ENCODE measurements at regions not wholly inside any gene's neighbourhood (a gene's known extent, or its start where the extent isn't known, plus 50 kb on each side); places are given as distances from the start of the nearest gene placed in this dataset.

DNA sequence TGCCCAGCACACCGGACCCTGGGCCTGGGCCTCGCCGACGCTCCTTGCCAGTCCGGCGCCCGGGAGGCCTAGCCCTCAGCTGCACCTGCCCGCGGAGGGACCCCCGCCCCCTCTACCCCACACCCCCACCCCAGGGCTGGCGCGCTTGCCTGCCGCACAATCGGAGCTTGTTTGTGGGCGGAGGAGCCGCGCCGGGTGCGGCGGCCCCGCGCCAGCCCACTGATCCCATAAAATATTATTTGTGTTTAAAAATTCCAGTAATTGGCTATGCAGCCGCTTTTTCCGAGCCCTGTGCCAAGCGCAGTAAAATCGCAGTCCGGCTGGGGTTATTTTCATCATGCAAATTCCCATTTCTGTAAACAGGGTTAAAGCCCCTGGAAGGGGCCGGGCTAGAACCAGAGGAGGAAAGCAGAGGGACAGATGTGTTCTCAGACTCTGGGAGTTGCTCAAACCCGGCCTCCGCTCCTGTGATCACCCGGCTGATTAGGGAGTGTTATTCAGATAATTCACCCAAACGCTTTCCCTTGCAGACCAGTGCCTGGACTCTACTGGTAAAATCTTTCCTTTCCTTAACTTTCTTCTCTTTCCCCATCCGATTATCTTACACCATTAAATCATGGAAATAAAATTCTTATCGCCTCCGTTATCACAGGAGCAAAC, 93.1 kb downstream of the NCR2 start:
- in situ Hi-C loops (cut with HindIII; ENCODE audit: low sequenced_read_pairs) = no loop called here

DNA sequence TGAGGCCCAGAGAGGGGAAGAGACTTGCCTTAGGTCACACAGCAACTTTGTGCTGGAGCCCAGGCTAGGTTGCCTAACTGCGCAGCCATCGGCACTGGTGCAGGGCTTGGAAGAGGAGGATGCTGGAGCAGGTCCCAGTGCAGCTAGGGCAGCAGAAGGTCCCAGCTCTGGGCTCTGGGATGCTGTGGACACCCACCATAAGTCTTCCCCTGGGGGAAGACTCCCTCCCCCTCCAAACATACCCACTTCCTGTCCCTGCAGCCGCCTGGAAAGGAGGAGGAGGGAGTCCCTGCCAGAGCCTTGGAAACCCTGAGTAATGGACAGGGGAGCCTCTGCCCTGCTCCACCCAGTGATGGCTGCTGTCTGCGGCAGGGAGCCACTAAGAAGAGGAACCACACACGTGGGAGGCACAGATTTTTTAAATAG, 93.6 kb downstream of the NCR2 start:
- in situ Hi-C loops (cut with HindIII; ENCODE audit: low sequenced_read_pairs) = no loop called here

DNA sequence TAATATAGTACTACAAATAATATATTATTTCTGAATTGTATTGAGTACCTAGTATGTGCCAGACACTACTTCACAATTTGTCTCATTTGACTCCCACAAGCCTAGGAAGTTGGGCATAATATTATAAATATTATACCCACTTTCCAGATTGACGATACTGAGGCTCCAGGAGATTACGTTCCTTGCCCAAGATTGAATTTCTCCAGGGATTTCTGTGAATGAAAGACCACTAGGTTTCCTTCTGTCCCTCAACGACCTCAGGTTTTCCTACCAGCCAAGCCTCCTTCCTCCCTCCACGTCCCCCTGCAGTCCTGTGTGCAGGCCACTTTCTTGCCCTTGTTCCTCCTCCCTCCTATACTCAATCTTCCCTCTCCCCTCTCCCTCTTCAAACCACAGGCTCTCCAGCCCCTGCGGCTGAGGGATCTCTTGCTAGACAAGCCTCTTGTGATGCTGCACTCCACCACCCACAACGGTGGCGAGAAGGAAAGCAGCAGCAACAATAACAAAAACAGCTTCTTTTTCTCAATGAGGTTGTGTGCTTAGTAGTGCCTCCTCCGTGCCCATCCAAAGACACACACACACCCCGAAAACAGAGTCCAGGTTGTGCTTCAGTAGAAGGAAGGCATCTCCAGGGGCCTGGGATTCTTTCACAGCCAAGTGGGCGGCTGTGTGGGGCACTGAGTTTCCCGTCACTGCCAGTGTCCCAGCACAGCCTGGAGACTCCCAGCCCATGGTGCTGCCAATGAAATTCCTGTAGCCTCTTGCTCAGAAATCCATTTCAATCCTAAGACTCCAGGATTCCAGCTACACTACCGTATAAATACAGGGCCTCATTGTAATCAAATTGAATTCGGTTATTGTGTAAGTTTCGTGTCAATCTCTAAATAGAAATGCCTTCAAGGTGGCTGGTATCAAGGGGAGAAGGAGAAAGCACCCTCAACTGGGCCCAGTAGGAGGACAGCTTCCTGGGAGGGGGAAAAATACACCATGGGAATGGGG, 94.4 kb downstream of the NCR2 start:
- in situ Hi-C loops (cut with HindIII; ENCODE audit: low sequenced_read_pairs) = no loop called here

DNA sequence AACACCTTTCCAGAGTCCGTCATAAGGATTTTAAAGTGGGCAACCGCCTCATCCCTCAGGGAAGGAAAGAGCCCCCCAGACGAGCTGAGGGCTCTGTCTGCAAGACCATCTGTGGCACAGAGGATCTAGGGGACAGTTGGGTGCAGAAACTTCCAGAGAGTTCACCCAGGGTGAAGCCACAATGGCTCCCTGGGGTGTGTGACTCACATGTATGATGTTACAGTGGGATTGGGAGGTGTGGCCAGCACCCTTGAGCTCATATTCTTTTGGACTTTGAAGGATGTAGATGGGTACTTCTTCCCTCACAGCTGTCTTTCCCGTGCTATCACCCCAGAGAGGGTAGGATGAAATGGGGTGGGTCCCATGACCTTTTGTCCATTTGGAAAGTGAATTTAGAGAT, 95.5 kb downstream of the NCR2 start:
- in situ Hi-C loops (cut with HindIII; ENCODE audit: low sequenced_read_pairs) = no loop called here

DNA sequence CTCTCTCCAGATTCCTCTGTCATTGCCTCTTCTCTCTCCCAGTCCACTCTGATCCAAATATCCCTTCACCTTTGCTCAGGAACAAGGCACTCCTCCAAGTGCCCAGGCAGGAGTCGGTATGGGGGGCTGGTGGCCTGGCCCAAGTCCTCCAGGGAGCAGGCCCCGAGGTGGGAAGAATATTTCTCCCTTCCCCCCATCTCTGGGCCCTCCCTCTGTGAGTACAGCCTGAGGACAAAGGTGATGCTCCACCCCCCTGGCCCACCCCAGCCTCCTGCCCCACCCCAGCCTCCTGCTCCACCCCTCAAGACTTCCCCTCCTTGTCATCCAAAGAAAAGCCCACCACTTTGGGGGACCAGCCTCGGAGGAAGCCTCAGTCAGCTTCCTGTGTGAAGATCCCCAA, 96.9 kb downstream of the NCR2 start:
- in situ Hi-C loops (cut with HindIII; ENCODE audit: low sequenced_read_pairs) = no loop called here

DNA sequence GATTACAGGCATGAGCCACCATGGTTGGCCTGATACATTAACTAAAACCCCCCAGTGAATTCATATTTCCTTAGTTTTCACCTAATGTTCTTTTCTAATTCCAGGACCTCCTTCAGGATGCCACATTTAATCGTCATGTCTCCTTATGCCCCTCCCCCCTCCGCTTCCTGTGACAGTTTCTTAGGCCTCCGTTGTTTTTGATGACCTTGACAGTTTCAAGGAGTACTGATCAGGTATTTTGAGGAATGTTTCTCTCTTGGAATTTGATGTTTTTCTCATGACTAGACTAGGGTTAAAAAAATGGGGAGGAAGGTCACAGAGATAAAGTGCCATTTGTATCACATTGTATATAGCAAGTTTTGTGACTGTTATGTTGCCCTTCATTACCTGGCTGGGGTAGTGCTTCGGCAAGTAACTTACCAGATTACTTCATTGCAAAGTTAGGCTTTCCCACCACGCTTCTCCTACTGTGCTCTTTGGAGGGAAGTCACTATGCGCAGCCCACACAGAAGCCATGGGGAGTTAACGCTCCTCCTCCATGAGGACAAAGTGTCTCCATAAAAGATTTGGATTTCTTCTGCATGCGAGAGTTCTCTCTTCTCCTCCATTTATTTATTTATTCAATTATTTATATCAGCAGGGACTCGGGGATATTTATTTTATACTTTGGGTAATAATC, 99.5 kb downstream of the NCR2 start:
- in situ Hi-C loops (cut with HindIII; ENCODE audit: low sequenced_read_pairs) = no loop called here

DNA sequence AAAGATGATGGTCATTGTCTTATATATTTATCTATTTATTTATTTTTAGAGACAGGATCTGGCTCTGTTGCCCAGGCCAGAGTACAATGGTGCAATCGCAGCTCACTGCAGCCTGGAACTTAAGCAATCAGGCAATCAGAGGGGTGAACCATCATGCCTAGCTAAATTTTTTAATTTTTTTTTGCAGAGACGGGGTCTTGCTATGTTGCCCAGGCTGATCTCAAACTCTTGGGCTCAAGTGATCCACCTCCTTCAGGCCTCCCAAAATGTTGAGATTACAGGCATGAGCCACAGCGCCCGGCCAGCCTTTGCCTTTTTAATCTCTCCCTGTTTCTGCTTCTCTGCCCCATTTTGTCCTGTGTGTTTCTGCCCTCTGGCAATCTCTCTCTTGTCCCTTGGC, 102.2 kb downstream of the NCR2 start:
- in situ Hi-C loops (cut with HindIII; ENCODE audit: low sequenced_read_pairs) = no loop called here

DNA sequence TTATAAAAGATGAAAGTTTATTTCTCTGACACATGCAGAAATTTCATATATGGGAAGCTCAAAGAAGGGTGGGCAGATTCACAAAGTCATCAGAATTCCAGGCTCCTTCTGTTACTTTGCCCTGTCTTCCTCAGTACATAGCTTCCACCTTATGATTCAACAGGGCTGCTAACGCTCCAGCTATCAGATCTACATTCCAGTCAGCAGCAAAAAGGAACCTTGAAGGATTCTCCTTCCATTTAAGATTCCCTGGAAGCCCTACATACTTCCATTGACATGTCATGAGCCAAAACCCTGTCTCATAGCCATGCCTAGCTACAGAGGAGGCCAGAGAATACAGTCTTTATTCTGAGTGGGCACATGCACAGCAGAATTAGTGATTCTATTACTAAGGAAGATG, 103.3 kb downstream of the NCR2 start:
- in situ Hi-C loops (cut with HindIII; ENCODE audit: low sequenced_read_pairs) = no loop called here

DNA sequence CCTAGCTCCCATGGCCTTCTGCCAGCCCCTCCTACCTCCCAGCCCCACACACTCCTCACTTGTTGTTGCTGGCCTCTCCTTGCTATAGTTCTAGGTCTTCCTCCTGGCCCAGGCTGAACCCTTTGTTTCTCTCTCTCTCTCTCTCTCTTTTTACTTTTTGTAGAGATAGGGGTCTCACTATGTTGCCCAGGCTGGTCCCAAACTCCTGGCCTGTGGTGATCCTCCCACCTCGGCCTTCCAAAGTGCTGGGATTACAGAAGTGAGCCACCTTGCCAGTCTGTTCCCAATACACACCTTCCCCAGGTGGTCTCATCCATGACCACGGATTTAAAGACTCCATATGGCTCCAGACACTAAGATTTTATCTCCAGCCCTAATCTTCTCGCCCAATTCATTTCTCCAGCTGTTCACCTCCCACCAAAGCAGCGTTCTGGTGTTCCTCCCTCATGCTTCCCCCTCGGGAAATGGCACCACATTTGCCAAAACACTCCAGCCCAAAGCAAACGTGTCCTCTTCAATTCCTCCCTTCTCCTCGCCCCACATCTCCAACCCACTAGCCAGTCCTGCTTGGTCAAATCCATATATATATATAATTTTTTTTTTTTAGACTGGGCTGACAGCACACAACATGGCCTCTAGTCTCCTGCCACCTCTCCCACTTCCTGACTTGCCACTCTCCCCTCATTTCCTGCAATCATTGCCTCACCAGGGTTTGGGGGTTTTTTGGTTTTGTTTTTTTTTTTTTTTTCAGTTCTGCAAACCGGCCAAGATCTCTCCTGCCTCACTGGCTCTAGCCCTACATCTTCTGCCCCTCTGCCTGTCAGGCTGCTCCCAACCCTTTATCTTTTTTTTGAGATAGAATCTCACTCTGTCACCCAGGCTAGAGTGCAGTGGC, 104.4 kb downstream of the NCR2 start:
- in situ Hi-C loops (cut with HindIII; ENCODE audit: low sequenced_read_pairs) = no loop called here

DNA sequence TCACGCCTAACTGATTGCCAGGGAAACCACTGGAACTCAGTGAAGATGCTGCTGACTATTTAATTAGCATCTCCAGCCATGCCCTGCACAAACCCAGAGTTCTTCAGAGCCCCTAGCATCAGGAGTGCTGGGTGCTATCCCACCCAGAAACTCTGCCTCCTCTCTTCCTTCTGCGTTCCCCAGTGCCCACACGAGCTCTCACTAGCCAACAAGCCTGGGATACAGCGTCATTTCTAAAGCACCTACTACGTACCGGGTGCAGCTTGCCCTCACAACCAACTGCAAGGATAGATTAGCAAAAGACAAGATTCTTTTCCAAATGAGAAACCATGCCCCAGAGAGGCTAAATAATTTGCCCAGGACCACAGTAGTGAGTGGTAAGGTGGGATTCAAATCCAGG, 105.2 kb upstream of the FOXP4 start:
- in situ Hi-C loops (cut with HindIII; ENCODE audit: low sequenced_read_pairs) = no loop called here

DNA sequence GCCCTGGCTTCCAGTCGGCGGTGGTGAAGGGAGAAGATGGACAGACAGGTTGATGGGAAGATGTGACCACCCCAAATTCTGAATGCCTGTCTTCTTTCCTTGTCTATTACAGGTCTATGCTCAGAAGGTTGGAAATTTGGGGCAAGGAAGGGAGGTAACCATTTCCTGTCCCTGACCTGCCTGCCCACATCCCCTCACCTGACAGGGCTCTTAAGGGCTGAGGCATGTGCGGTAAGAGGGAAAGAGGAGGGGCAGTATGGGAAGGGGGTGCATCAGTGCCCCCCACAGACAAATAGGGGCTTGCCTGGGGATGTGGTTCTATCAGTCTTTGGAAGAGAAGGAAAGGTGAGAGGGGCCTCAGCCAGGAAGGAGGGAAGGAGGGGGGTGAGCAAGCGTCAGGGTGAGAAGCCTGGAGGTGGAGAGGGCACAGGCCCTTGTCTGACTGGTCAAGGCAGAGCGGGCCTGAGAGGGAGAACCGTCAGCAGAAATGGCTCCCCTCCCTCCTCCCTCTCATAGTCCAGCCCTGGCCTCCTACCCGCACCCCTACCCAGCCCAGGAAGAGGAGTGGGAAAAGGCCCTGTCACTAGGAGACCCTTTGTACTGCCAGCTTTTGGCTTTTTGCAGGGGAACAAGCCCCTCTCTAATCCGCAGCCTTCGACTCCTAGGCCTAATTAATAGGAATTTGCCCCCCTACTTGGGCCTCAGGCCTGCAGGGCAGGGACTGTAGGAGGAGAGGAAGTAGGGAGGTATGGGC, 104.4 kb upstream of the FOXP4 start:
- in situ Hi-C loops (cut with HindIII; ENCODE audit: low sequenced_read_pairs) = no loop called here

DNA sequence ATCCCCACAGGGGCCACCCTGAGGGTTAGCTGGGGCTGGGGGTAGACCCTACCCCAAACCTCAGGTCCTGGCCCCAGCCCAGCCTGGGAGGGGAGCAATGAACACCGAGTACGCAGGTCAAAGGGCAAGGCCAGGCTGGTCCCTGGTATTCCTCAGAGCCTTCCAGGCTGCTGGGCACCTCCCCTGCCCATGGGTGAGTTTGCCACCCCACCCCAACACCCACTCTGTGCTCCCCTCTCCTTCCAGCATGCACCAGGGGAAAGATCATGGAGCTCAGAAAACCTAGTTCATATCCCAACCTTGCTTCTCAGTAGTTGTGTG, 103.9 kb upstream of the FOXP4 start:
- in situ Hi-C loops (cut with HindIII; ENCODE audit: low sequenced_read_pairs) = no loop called here

DNA sequence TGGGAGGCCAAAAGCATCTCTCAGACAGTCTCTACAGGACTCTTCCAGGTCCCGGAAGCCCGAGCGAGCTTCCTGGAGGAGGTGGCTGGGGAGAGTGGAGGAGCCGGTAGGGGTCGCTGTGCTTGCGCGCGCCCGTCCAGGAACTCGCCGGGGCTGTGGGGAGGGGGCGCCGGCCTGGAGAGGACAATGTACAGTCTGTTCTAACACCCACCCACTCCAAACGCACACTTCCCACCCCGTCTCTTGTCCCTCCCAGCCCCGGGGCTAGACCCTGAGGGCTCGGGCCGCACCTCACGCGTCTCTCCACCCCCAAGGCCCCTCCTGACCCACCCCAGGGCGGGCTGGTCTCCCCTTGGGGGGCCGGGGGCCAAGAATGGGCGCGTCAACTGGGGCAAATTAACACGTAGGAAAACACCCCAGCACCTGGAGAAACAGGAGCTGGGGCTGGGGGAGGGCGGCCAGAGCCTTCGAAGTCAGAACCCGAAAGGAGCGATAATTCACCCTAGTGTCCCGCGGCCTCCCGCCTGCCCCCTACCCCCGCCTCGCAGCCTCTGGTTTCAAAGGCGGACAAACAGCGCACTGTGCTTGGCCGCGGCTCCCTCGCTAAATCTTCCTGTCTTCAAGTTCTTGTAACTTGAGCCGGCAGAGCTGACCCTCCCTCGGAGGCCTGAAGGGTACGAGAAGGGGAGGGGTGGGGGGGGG, 103.2 kb upstream of the FOXP4 start:
- in situ Hi-C loops (cut with HindIII; ENCODE audit: low sequenced_read_pairs) = no loop called here

DNA sequence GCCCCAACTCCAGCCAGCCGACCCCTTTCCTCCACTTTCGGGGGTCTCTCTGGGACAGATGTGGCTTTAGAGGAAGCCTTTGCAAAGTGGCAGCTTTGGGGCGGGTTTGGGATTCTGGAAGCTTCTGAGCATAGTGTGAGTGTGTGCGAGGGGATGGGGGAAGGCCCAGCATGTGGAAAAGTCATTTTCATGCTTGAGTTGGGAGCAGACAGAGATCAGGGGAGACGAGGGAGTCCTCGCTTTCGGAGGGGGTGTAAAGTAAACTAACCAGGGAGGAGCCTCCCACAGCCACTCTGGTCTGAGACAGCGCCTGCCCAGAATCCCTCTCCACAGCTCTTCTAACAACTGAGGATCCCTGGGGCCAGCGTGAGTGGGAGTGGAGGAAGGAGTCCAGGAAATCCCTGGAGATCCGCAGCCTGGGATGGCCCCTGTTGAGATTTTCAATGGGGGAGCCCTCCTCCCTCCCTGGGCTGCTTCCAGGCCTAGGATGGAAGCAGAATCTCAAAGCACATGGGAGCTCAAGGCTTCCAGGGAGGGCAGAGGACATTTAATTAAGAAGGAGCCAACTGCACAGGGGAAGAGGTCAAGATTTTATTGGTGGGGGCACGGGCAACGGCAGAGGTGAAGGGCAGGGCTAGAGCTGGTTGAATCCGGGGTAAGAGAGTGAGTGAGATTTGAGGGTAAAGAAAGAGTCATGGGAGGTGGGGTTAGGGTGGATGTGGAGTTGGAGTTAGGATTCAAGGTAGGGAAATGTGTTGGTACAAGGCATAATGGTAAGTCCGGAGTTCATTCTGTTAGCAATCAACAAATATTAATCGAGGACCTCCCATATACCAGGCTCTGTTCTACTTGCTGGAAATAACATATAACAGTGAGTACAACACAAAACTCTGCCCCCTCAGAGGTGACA, 102.3 kb upstream of the FOXP4 start:
- in situ Hi-C loops (cut with HindIII; ENCODE audit: low sequenced_read_pairs) = no loop called here

DNA sequence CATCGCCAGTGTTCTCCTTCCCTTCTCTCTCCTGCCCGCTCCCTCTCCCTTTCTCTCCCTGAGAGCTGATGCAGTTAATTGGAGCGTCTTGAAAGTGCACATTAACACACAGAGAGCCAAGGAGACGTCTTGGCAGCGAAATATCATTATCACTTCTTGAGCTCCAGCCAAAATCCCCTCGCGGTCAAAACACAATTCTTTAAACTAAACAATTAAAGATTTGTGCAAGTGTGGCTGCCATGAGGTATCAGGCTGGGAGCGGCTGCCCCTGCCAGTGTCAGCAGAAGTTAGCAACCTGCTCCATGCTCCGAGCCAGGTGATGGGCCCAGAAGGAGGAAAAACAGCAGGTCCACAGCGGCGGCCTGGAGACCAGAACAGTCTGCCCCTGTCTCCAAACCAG, 100.9 kb upstream of the FOXP4 start:
- in situ Hi-C loops (cut with HindIII; ENCODE audit: low sequenced_read_pairs) = no loop called here

DNA sequence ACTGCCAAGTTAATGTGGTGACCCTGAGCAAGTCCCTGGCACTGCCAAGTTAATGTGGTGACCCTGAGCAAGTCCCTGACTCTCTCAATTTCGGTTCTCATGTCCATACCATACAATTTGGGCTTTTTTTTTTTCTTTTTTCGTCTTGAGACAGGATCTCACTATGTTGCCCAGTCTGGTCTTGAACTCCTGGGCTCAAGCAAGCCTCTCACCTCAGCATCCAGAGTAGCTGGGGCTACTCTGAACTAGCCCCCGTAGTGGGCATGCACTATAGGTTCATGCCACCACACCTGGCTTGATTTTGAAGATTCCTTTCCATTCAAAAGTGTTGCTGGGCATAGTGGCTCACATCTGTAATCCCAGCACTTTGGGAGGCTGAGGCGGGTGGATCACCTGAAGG, 100.0 kb upstream of the FOXP4 start:
- in situ Hi-C loops (cut with HindIII; ENCODE audit: low sequenced_read_pairs) = no loop called here

DNA sequence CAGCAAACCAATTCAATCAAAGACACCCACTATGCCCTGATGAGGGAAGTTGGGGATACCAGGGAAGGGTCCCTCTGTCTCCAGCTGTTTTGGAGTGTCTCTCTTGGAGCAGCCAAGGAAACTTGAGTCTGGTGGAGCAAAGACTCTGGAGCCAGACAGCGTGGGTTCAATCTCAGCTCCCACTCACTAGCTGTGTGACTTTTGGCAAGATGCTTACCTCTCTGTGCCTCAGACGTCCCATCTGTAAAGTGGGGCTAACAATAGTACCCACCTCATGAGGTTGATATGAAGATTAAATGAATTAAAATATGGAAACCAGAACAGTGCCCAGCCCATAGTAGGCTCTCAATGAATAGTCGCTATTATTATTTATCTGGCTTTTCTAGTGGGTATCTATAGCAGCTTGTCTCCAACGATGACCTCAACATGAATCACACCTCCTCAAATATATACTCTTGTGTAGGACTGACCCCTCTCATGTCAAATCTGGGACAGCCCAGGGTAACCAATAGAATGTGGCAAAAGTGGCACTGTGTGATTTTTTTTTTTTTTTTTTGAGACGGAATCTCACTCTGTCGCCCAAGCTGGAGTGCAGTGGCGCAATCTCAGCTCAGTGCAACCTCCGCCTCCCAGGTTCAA, 99.2 kb upstream of the FOXP4 start:
- in situ Hi-C loops (cut with HindIII; ENCODE audit: low sequenced_read_pairs) = no loop called here

DNA sequence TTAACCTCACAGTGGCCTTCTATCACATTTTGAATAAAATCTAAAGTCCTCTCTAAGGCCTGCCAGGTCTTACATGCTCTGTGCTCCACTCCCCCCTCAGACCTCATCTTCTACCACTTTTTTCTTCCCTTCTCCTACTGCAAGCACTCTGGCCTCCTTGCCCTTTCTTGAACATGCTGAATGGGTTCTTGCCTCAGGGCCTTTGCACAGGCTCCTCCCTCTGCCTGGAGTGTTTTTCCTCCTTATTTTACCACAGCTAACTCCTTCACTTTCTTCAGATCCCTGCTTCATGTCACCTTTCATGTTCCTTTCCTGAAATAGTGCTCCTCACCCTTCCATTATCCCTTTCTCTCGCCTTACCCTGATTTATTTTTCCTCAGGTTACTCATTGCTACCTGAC, 97.9 kb upstream of the FOXP4 start:
- in situ Hi-C loops (cut with HindIII; ENCODE audit: low sequenced_read_pairs) = no loop called here
